HG03575 (cell line): ENCODE measurements at regions not wholly inside any gene's neighbourhood (a gene's known extent, or its start where the extent isn't known, plus 50 kb on each side); places are given as distances from the start of the nearest gene placed in this dataset.
"Not testable (repeated sequence)": the region's sequence is repeated elsewhere in the genome, so short reads cannot be mapped to it uniquely, and the experiment has no call there.

ENCODE experiments used
- ATAC-seq: cut with Tn5 transposase; IDR thresholded peaks from one replicate; pipeline ENCODE4 v1.9.1; 2021; ENCODE audit not compliant: unreplicated experiment, insufficient number of reproducible peaks, low FRiP score; ENCODE audit errors: extremely low read depth

- no peak for ATAC-seq
Observed at GRCh38 chr18:30852980-30853379, 189.6 kb downstream of the DSC3 start.

GRCh38 chr18:30852541-30852940, 190.0 kb downstream of the DSC3 start:
- ATAC-seq, result no peak

- ATAC-seq, result not testable (repeated sequence)
Observed at GRCh38 chr18:30839056-30839561, 203.4 kb downstream of the DSC3 start.

GRCh38 chr18:30828700-30829099, 213.8 kb downstream of the DSC3 start:
- ATAC-seq, result no peak

DNA sequence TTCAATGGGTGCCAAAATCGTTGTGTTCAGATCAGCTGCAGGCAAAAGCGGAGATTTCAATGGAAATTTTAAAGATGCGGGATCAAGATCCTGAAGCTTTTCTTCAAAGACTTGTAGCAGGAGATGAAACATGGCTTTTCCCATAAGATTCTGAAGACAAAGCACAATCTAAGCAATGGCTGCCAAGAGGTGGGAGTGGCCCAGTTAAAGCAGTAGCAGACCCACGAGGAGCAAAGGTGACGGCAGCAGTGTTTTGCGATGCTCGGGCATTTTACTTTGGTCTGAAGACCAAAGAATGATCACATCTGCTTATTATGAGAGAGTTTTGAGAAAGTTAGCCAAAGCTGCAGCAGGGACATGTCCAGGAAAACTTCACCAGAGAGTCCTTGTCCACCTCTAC, 222.9 kb downstream of the DSC3 start:
- ATAC-seq, result no peak

DNA sequence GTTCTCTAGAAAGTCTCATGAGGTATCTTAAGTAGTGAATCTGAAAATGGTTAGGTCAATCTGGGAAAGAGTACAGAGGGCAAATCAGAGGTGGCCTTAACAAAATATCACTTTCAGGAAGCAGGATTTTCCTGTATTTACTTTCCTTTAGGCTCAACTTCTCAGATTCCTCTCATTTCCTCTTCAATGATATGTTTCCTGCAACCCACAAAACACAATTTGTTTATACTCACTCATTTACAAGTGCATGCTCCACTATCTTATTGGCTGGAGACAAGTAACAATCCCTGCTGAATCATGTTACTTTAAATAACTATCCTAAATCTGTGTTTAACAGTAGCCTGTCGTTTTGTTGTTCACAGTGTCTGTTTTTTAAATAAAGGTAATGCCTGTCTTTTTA, 228.1 kb downstream of the DSC3 start:
- ATAC-seq, result no peak

DNA sequence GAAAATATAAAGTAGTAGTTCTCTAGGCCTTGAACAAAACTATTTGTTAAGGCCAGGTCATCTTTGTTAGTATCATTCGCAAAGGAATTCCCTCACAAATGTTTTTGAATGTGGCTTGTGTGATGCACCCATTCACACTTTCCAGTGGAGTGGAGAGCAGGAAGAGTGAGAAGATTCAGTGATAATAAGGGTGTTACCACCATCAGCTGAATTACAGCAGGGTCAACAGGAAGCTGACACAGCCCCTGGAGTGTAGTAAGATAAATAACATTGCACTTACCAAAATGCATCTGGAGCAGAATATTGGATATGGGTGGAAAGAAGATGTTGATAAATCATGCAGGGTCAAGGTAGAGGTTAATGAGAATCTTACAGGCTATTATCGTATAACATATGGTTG, 231.0 kb downstream of the DSC3 start:
- ATAC-seq, result no peak

- no peak for ATAC-seq
Observed at GRCh38 chr18:30810580-30810979, 232.0 kb downstream of the DSC3 start.

- no peak for ATAC-seq
Observed at GRCh38 chr18:30806823-30807222, 235.7 kb downstream of the DSC3 start.

DNA sequence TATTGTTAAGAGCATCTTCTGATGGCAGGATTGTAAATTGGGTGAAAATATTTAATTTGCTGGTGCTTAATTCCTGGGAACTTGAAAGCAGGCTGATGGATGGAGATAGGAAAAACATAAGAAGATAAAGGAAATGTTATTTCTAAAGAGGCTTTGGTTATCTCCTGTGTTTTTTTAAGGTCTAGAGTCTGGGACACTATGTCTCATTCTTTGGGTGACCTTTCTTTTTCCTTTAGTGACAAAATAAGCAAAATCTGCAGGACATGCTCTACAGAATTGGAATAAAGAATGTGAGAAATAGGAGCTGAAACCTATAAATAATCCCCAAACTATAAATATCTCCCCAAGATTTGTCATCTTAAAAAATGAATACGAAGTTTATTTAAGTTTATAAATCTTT, 241.7 kb downstream of the DSC3 start:
- no peak for ATAC-seq

GRCh38 chr18:30792051-30792450, 250.5 kb downstream of the DSC3 start:
- no peak for ATAC-seq

GRCh38 chr18:30788411-30788991, 254.0 kb downstream of the DSC3 start:
- not testable (repeated sequence) for ATAC-seq

DNA sequence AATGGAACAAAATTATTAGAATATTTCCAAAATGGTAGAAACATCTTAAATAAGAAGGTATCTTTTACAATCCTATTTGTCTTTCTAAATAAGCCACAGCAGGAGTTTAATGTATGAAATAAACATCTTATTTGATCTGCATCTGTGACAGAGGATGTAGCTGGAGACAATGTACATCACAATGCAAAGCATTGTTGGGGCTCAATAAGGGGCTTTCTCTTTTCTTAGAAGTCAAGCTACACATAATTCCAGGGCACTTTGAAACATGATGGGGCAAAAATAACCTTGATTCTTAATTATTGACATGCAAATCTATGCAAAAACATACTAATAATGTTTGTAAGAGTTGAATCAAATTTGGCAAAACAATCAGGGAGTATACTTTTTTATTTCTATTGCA, 255.1 kb downstream of the DSC3 start:
- no peak for ATAC-seq

GRCh38 chr18:30781601-30782000, 260.9 kb downstream of the DSC3 start:
- ATAC-seq, result no peak

- no peak for ATAC-seq
Observed at GRCh38 chr18:30775629-30776028, 266.9 kb downstream of the DSC3 start.

DNA sequence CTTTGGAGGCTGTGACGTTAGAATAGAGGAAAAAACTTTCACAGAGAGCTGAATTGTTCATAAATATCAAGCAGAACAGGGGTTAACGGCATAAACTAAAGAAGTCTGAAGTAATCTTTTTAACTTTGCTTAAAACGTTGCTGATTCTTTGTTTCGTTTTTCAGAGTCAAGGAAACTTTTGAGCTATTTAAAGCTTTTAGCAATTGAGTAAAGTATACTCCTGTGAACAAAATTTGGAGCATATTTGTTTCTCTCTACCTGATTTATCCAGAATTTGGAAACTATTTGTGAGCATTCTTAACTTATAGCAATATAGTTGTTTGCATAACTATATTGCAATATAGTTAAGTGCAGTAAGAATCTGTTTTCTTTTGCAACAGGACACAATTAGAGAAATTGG, 270.4 kb downstream of the DSC3 start:
- not testable (repeated sequence) for ATAC-seq

- no peak for ATAC-seq
Observed at GRCh38 chr18:30766053-30766452, 276.5 kb downstream of the DSC3 start.

GRCh38 chr18:30765247-30765646, 277.3 kb downstream of the DSC3 start:
- no peak for ATAC-seq

DNA sequence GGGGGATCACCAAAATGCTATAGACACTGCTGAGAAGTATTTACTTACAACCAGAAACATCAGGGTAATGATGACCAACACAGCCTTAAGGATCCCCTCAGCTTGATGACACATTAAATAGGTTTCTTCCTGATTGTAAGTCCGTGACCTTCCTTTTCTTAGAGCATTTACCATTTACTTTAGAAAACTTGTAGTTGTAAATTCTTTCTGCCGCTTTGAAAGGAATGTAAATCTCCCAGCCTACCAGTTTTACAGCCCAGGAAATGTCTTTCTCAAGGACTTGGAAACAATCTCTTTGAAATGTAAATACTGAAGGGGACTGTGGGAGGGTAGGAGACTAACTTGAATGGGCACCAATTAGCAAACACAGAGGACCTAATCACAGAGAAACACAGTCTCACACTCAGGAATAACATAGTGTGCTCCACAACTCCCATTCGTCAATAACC, 278.6 kb downstream of the DSC3 start:
- ATAC-seq, result no peak

- ATAC-seq, result no peak
Observed at GRCh38 chr18:30754846-30755245, 287.7 kb downstream of the DSC3 start.

DNA sequence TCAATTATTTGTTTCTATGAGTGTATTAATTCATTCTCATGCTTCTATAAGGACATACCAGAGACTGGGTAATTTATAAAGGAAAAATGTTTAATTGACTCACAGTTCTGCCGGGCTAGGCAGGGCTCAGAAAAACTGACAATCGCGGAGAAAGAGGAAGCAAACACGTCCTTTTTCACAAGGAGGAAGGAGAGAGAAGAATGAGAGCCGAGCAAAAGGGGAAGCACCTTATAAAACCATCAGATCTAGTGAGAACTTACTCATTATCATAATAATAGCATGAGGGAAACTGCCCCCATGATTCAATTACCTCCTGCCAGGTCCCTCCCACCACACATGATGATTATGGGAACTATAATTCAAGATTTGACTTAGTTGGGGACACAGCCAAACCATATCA, 294.0 kb downstream of the DSC3 start:
- no peak for ATAC-seq
